GM12874 (cell line): ENCODE measurements at regions not wholly inside any gene's neighbourhood (a gene's known extent, or its start where the extent isn't known, plus 50 kb on each side); places are given as distances from the start of the nearest gene placed in this dataset.

ENCODE experiments used
- TF ChIP-seq, protein P1 (sequence below): IDR thresholded peaks from 2 replicates; pipeline ENCODE4 v1.5.1; 2011; ENCODE audit warnings: low read depth, mild to moderate bottlenecking, control low read depth, low read length, moderate library complexity; ENCODE audit not compliant: insufficient read depth

- TF ChIP-seq, protein P1, sequence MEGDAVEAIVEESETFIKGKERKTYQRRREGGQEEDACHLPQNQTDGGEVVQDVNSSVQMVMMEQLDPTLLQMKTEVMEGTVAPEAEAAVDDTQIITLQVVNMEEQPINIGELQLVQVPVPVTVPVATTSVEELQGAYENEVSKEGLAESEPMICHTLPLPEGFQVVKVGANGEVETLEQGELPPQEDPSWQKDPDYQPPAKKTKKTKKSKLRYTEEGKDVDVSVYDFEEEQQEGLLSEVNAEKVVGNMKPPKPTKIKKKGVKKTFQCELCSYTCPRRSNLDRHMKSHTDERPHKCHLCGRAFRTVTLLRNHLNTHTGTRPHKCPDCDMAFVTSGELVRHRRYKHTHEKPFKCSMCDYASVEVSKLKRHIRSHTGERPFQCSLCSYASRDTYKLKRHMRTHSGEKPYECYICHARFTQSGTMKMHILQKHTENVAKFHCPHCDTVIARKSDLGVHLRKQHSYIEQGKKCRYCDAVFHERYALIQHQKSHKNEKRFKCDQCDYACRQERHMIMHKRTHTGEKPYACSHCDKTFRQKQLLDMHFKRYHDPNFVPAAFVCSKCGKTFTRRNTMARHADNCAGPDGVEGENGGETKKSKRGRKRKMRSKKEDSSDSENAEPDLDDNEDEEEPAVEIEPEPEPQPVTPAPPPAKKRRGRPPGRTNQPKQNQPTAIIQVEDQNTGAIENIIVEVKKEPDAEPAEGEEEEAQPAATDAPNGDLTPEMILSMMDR = no peak
These were observed 95.6 kb upstream of the CDC42EP3 start for GRCh38 chr2:37767046-37767445.

DNA sequence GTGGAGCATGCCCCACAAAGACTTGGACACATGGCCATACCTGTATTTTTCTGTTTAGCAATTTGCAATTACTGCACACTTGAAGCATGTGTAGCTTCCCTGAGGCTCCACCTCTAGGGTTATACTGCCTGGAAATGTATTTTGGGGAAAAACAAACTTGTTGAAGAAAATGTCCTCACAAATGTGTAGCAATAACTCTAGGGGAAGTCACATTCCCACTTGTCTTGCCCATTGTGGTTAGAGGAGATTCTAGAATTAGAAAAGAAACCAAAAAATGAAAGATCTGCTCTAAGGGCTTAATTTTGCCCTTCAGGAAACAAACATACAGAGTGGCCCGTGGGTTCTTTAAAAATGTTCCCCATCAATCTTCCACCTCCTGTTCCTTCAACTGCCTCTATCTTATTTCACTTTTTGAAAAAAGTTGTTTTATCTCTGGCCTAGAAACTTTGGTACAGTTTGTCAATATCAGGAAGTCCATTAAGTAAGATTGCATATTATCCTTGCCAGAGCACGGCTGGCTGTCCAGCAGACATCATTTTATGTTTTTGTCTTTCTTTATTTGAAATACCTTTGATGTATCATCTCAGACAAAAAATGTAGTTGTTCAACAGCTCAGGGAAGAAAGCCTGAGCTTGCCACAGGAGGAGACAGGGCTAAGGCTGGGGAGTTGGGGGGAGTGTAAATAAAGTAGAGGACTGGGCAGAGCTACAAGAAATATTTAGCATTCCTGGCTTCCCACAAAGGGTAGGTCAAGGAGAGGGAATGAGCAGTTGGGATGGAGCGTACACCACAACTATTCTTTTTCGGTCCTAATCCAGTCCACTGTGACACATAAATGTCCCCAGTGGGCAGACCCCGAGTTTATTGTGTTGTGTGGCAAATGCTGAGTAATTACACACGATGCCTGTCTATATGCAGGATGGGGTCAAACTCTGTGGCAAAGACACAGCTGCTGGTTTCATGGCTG, 96.8 kb upstream of the CDC42EP3 start:
- TF ChIP-seq, protein P1 = no peak

GRCh38 chr2:37769551-37769950, 98.1 kb upstream of the CDC42EP3 start:
- TF ChIP-seq, protein P1 = no peak

DNA sequence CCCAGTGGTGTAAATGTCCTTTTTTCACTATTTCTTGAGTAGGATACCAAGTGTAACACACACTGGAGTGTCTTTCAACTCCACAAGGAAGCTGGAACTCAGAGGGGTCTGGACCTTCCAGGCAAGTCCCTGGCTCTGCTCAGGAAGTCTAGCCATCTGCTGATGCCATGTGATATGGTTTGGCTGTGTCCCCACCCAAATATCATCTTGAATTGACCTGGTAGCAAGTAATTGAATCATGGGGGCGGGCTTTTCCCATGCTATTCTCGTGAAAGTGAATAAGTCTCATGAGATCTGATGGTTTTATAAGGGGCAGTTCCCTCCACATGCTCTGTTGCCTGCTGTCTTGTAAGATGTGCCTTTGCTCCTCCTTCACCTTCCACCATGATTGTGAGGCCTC, 99.4 kb upstream of the CDC42EP3 start:
- TF ChIP-seq, protein P1 = no peak

DNA sequence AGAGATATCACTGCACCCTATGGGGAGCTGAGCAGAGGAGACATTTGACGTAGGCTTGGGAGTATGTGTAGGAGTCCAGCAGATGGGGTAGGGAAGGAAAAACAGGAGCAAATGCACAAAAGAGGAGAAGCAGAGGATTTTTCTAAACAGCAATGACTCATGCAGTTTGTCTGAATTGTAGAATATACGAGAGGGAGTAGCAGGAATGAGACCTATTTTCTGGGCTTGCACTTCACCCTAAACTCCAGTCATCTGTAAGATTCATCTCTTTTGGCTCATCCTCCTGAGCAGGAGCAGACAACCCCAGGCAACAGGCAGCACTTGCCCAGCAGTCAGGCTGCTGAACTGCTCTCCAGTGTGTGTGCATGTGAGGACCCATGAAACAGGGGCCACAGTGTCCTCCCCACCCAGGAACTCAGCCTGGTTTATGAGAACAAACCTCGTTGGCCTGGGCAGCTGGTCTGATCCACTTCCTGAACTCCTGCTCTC, 100.2 kb upstream of the CDC42EP3 start:
- TF ChIP-seq, protein P1 = no peak

GRCh38 chr2:37773371-37774130, 102.1 kb upstream of the CDC42EP3 start:
- TF ChIP-seq, protein P1 = no peak
